ENCODE measurements at regions not wholly inside any gene's neighbourhood (a gene's known extent, or its start where the extent isn't known, plus 50 kb on each side); places are given as distances from the start of the nearest gene placed in this dataset.

- H3K4me1 ChIP-seq: no peaks in the 10 kb centered on the region
- no peaks in the 10 kb centered on the region for H3K36me3 ChIP-seq
- no peak for TF ChIP-seq CTCF (IDR thresholded peaks at IDR 0.05; ENCODE audit: low read depth, low read length)
- DNase-seq: no peak
- no peak overlapping the region for H3K4me3 ChIP-seq (ENCODE audit: low read depth, low read length)
- no peaks in the 10 kb centered on the region for H3K27me3 ChIP-seq
- no peaks in the 10 kb centered on the region for H3K9me3 ChIP-seq
Measured at GRCh38 chr5:8135742-8136141, 266.8 kb downstream of the MTRR start.

GRCh38 chr5:8136271-8136670, 267.3 kb downstream of the MTRR start:
- H3K36me3 ChIP-seq: no peaks in the 10 kb centered on the region
- no peaks in the 10 kb centered on the region for H3K27me3 ChIP-seq
- H3K4me3 ChIP-seq (ENCODE audit: low read depth, low read length): no peak overlapping the region
- no peak for TF ChIP-seq CTCF (IDR thresholded peaks at IDR 0.05; ENCODE audit: low read depth, low read length)
- no peak for DNase-seq
- no peaks in the 10 kb centered on the region for H3K4me1 ChIP-seq
- H3K9me3 ChIP-seq: no peaks in the 10 kb centered on the region

- DNase-seq: no peak
- Histone ChIP-seq H3K27me3 (no peaks in the 10 kb centered on the region), H3K4me3 (ENCODE audit: low read depth, low read length) (no peak overlapping the region), H3K9me3 (no peaks in the 10 kb centered on the region), H3K36me3 (no peaks in the 10 kb centered on the region), H3K4me1 (no peaks in the 10 kb centered on the region)
- TF ChIP-seq CTCF (IDR thresholded peaks at IDR 0.05; ENCODE audit: low read depth, low read length): no peak
Measured at GRCh38 chr5:8137941-8138550, 269.1 kb downstream of the MTRR start.

- Histone ChIP-seq H3K9me3 (no peaks in the 10 kb centered on the region), H3K4me3 (ENCODE audit: low read depth, low read length) (no peak overlapping the region), H3K27me3 (no peaks in the 10 kb centered on the region), H3K4me1 (no peaks in the 10 kb centered on the region), H3K36me3 (no peaks in the 10 kb centered on the region)
- TF ChIP-seq CTCF (IDR thresholded peaks at IDR 0.05; ENCODE audit: low read depth, low read length): no peak
- DNase-seq: no peak
Measured at GRCh38 chr5:8138884-8139283, 269.9 kb downstream of the MTRR start.

GRCh38 chr5:8150791-8151190, 281.8 kb downstream of the MTRR start:
- no peak for DNase-seq
- H3K27me3 ChIP-seq: no peaks in the 10 kb centered on the region
- H3K9me3 ChIP-seq: no peaks in the 10 kb centered on the region; the same call in 1 of the 2 replicates
- H3K4me1 ChIP-seq: no peaks in the 10 kb centered on the region
- no peak for TF ChIP-seq CTCF (IDR thresholded peaks at IDR 0.05; ENCODE audit: low read depth, low read length)
- H3K4me3 ChIP-seq (ENCODE audit: low read depth, low read length): no peak overlapping the region
- H3K36me3 ChIP-seq: no peaks in the 10 kb centered on the region

GRCh38 chr5:8156706-8157105, 287.8 kb downstream of the MTRR start:
- Histone ChIP-seq H3K36me3 (no peaks in the 10 kb centered on the region), H3K27me3 (no peaks in the 10 kb centered on the region), H3K9me3 (no peaks in the 10 kb centered on the region; the same call in 1 of the 2 replicates), H3K4me1 (no peaks in the 10 kb centered on the region), H3K4me3 (ENCODE audit: low read depth, low read length) (no peak overlapping the region)
- DNase-seq: no peak
- no peak for TF ChIP-seq CTCF (IDR thresholded peaks at IDR 0.05; ENCODE audit: low read depth, low read length)
